ENCODE measurements at regions not wholly inside any gene's neighbourhood (a gene's known extent, or its start where the extent isn't known, plus 50 kb on each side); places are given as distances from the start of the nearest gene placed in this dataset.
"Not testable (repeated sequence)": the region's sequence is repeated elsewhere in the genome, so short reads cannot be mapped to it uniquely, and the experiment has no call there.

DNA sequence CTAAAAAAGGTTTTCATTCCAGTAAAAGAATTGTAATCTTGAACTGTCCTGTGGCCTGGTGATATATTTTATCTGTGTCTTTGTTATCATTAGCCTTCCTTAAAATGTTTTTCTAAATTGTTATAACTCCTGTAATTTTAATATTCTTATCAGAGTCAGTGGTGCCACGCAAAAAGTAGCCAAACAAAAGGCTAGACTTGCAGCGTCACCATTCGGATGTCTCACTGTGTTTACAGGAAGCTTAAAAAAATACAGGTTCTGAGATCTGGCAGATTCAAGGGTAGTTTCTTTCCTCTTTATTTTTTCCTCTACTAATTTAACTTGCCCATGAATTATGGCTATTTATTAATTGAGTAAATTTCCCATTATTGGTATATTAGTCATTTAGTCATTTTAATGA lies 362.3 kb downstream of the MAT2B start:
- Histone ChIP-seq H3K9me3 (ENCODE audit: control insufficient read depth in 2 of 2, low read length in 2 of 2) (no peaks in the 10 kb centered on the region), H3K4me1 (ENCODE audit: control insufficient read depth in 2 of 2, insufficient read depth in 2 of 2, low read length in 2 of 2) (no peaks in the 10 kb centered on the region), H3K9ac (ENCODE audit: low read depth in 1 of 2, low read length in 2 of 2) (no peak overlapping the region), H3K4me3 (ENCODE audit: low read length in 2 of 2) (no peak overlapping the region), H3K36me3 (ENCODE audit: control insufficient read depth in 2 of 2, insufficient read depth in 2 of 2, low read length in 2 of 2) (no peaks in the 10 kb centered on the region), H3K27ac (ENCODE audit: low read depth in 2 of 2, low read length in 2 of 2) (no peak overlapping the region), H3K27me3 (ENCODE audit: control insufficient read depth in 2 of 2, insufficient read depth in 2 of 2, low read length in 2 of 2) (no peaks in the 10 kb centered on the region)

DNA sequence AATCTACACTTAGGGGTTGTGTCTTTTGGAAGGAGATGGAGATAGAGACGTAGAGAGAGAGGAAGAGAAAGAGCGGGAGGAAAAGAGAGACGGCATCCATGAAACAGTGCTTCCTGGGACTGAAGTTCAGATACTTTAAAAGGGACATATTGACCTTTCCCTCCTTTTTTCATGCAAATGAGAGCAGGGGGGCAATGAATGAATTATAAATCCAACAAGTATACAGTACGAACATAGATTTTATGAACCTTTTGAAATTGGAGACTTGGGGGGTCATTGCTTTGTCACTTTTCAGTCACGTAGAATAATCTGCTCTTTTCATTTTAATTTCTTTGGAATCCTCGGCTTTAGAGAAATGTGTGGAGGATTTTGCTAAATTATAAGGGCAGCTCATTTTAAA lies 364.2 kb downstream of the MAT2B start:
- no peaks in the 10 kb centered on the region for H3K9me3 ChIP-seq (ENCODE audit: control insufficient read depth in 2 of 2, low read length in 2 of 2)
- no peak overlapping the region for H3K27ac ChIP-seq (ENCODE audit: low read depth in 2 of 2, low read length in 2 of 2)
- H3K9ac ChIP-seq (ENCODE audit: low read depth in 1 of 2, low read length in 2 of 2) = no peak overlapping the region
- no peak overlapping the region for H3K4me3 ChIP-seq (ENCODE audit: low read length in 2 of 2)
- no peaks in the 10 kb centered on the region for H3K4me1 ChIP-seq (ENCODE audit: control insufficient read depth in 2 of 2, insufficient read depth in 2 of 2, low read length in 2 of 2)
- H3K36me3 ChIP-seq (ENCODE audit: control insufficient read depth in 2 of 2, insufficient read depth in 2 of 2, low read length in 2 of 2) = no peaks in the 10 kb centered on the region
- no peaks in the 10 kb centered on the region for H3K27me3 ChIP-seq (ENCODE audit: control insufficient read depth in 2 of 2, insufficient read depth in 2 of 2, low read length in 2 of 2)

DNA sequence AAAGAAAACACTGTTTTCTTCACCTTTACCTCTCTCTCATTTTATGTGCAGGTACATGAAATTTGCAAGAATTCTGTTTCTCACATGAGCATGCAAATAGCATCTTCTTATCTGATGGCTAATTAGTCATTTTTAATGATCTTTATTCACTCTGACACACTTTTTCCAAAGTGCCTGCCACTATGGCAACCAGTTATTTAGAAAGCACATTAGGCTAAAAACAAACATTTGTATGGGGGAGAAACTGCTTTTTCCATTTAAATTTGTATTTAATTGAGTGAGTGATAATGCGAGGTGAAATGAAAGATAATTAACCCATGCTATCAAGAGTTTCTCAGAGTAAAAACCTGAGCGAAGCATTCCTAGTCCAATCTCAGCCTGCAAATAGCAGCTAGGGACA lies 365.0 kb downstream of the MAT2B start:
- Histone ChIP-seq H3K9ac (ENCODE audit: low read depth in 1 of 2, low read length in 2 of 2) (no peak overlapping the region), H3K36me3 (ENCODE audit: control insufficient read depth in 2 of 2, insufficient read depth in 2 of 2, low read length in 2 of 2) (no peaks in the 10 kb centered on the region), H3K9me3 (ENCODE audit: control insufficient read depth in 2 of 2, low read length in 2 of 2) (no peaks in the 10 kb centered on the region), H3K4me1 (ENCODE audit: control insufficient read depth in 2 of 2, insufficient read depth in 2 of 2, low read length in 2 of 2) (no peaks in the 10 kb centered on the region), H3K27ac (ENCODE audit: low read depth in 2 of 2, low read length in 2 of 2) (no peak overlapping the region), H3K27me3 (ENCODE audit: control insufficient read depth in 2 of 2, insufficient read depth in 2 of 2, low read length in 2 of 2) (no peaks in the 10 kb centered on the region), H3K4me3 (ENCODE audit: low read length in 2 of 2) (no peak overlapping the region)

DNA sequence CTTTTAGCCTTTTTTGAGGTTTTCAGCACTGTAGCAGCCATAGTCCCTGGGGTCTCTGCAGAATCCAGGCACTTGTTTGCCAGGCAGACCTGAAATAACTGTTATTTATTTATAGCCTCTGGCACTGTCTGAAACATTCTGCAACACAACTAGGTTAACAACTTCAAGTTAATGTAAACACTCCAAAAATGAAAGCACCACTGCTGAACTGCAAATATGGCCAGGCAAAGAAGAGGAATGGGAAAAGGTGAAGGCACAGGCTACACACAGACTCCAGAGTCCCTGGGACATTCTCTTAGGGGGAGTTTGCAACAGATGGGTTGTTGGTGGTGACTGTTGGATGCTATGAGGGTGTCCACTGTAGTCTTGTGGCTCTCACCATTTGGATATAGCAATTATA lies 369.0 kb downstream of the MAT2B start:
- Histone ChIP-seq H3K27me3 (ENCODE audit: control insufficient read depth in 2 of 2, insufficient read depth in 2 of 2, low read length in 2 of 2) (no peaks in the 10 kb centered on the region), H3K27ac (ENCODE audit: low read depth in 2 of 2, low read length in 2 of 2) (no peak overlapping the region), H3K4me3 (ENCODE audit: low read length in 2 of 2) (no peak overlapping the region), H3K9me3 (ENCODE audit: control insufficient read depth in 2 of 2, low read length in 2 of 2) (no peaks in the 10 kb centered on the region), H3K36me3 (ENCODE audit: control insufficient read depth in 2 of 2, insufficient read depth in 2 of 2, low read length in 2 of 2) (no peaks in the 10 kb centered on the region), H3K9ac (ENCODE audit: low read depth in 1 of 2, low read length in 2 of 2) (no peak overlapping the region), H3K4me1 (ENCODE audit: control insufficient read depth in 2 of 2, insufficient read depth in 2 of 2, low read length in 2 of 2) (no peaks in the 10 kb centered on the region)

DNA sequence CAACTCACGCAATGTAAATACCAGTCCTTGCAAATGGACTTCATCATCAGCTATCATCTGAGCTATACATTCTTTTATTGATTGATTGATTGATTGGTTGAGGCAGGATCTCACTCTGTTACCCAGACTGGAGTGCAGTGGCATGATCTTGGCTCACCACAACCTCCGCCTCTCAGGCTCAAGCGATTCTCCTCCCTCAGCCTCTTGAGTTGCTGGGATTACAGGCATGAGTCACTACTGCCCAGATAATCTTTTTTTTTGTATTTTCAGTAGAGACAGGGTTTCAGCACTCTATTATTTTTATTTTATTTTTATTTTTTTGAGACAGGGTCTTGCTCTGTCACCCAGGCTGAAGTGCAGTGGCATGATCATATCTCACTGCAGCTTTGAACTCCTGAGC lies 369.5 kb downstream of the MAT2B start:
- not testable (repeated sequence) for H3K27me3 ChIP-seq (ENCODE audit: control insufficient read depth in 2 of 2, insufficient read depth in 2 of 2, low read length in 2 of 2); H3K9ac ChIP-seq (ENCODE audit: low read depth in 1 of 2, low read length in 2 of 2); H3K4me1 ChIP-seq (ENCODE audit: control insufficient read depth in 2 of 2, insufficient read depth in 2 of 2, low read length in 2 of 2); H3K27ac ChIP-seq (ENCODE audit: low read depth in 2 of 2, low read length in 2 of 2); H3K9me3 ChIP-seq (ENCODE audit: control insufficient read depth in 2 of 2, low read length in 2 of 2); H3K4me3 ChIP-seq (ENCODE audit: low read length in 2 of 2); H3K36me3 ChIP-seq (ENCODE audit: control insufficient read depth in 2 of 2, insufficient read depth in 2 of 2, low read length in 2 of 2)

DNA sequence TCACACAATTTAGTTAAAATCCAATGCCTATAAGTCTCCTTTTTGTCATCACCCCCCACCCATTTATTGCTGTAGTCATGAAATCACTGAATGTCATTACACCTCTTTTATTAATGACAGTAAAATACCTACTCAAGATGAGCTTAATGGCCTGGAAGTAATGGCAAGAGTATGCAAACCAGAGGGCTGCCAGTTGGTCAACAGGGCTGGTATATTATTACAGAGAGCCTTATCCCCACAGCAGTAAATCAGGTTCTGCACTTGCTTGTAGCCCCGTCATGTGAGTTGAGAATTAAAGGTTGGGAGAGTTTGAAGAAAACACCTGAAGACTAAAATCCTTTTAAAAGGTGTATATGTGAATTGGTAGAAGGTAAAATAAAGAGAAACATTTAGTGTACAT lies 372.4 kb downstream of the MAT2B start:
- Histone ChIP-seq H3K9ac (ENCODE audit: low read depth in 1 of 2, low read length in 2 of 2) (no peak overlapping the region), H3K36me3 (ENCODE audit: control insufficient read depth in 2 of 2, insufficient read depth in 2 of 2, low read length in 2 of 2) (no peaks in the 10 kb centered on the region), H3K9me3 (ENCODE audit: control insufficient read depth in 2 of 2, low read length in 2 of 2) (no peaks in the 10 kb centered on the region), H3K27me3 (ENCODE audit: control insufficient read depth in 2 of 2, insufficient read depth in 2 of 2, low read length in 2 of 2) (no peaks in the 10 kb centered on the region), H3K4me3 (ENCODE audit: low read length in 2 of 2) (no peak overlapping the region), H3K4me1 (ENCODE audit: control insufficient read depth in 2 of 2, insufficient read depth in 2 of 2, low read length in 2 of 2) (no peaks in the 10 kb centered on the region), H3K27ac (ENCODE audit: low read depth in 2 of 2, low read length in 2 of 2) (no peak overlapping the region)

DNA sequence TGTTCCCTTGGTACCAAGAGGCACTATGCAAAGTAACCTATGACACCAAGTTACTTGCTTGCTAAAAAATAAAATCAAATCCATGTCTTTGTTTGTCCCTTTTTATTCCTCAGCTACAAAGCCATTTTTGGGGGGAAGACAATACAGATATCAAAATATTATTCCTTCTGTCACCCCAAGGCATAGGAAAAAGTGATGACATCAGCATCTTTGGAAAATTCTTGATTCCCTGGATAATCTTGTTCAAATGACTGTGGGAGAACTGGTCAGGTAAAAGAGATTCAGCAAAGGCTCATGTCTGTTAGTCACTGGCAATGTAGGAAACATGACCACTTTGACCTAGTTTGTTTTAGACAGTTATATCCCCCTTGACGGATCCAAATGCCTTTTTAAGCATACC lies 373.1 kb downstream of the MAT2B start:
- Histone ChIP-seq H3K4me1 (ENCODE audit: control insufficient read depth in 2 of 2, insufficient read depth in 2 of 2, low read length in 2 of 2) (no peaks in the 10 kb centered on the region), H3K9ac (ENCODE audit: low read depth in 1 of 2, low read length in 2 of 2) (no peak overlapping the region), H3K27ac (ENCODE audit: low read depth in 2 of 2, low read length in 2 of 2) (no peak overlapping the region), H3K27me3 (ENCODE audit: control insufficient read depth in 2 of 2, insufficient read depth in 2 of 2, low read length in 2 of 2) (no peaks in the 10 kb centered on the region), H3K36me3 (ENCODE audit: control insufficient read depth in 2 of 2, insufficient read depth in 2 of 2, low read length in 2 of 2) (no peaks in the 10 kb centered on the region), H3K9me3 (ENCODE audit: control insufficient read depth in 2 of 2, low read length in 2 of 2) (no peaks in the 10 kb centered on the region), H3K4me3 (ENCODE audit: low read length in 2 of 2) (no peak overlapping the region)

DNA sequence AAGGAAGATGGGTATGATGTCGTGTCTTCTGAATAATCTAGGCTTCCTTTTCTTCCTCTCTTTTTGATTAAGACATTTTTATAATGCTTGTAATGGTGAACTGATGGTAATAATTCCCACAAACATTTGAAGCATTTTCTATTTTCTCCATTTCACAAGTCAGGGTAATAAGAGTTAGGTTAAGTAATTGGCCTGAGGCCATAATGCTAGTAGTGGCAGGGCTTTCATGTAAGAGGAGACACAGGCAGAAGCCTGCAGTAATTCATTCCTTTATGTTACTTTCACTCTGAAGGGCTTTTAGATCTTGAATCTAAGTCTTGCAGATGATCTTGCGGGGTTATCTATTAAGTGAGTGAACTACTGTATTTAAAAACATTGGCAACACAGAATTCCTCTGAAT lies 374.9 kb downstream of the MAT2B start:
- Histone ChIP-seq H3K36me3 (ENCODE audit: control insufficient read depth in 2 of 2, insufficient read depth in 2 of 2, low read length in 2 of 2) (no peaks in the 10 kb centered on the region), H3K27ac (ENCODE audit: low read depth in 2 of 2, low read length in 2 of 2) (no peak overlapping the region), H3K9ac (ENCODE audit: low read depth in 1 of 2, low read length in 2 of 2) (no peak overlapping the region), H3K9me3 (ENCODE audit: control insufficient read depth in 2 of 2, low read length in 2 of 2) (no peaks in the 10 kb centered on the region), H3K4me3 (ENCODE audit: low read length in 2 of 2) (no peak overlapping the region), H3K27me3 (ENCODE audit: control insufficient read depth in 2 of 2, insufficient read depth in 2 of 2, low read length in 2 of 2) (no peaks in the 10 kb centered on the region), H3K4me1 (ENCODE audit: control insufficient read depth in 2 of 2, insufficient read depth in 2 of 2, low read length in 2 of 2) (no peaks in the 10 kb centered on the region)

DNA sequence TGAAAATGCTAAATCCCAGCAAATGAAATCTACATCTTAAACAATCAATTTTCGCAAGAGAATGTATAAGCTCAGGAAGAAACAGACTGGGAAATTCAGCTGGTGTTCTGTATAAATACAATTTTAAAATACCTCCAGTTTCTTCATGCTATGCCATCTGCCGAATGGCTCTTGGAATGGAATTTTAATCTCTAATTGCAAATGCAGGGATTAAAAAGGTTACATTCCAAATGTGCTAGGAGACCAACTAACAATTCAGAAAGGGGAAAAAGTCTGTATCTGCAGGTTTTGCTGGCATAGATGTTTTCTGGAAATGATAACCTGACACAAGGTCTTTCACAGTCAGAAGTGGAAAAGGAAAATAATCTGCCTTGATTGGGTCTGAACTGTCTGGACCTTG lies 379.7 kb downstream of the MAT2B start:
- no peaks in the 10 kb centered on the region for H3K4me1 ChIP-seq (ENCODE audit: control insufficient read depth in 2 of 2, insufficient read depth in 2 of 2, low read length in 2 of 2)

DNA sequence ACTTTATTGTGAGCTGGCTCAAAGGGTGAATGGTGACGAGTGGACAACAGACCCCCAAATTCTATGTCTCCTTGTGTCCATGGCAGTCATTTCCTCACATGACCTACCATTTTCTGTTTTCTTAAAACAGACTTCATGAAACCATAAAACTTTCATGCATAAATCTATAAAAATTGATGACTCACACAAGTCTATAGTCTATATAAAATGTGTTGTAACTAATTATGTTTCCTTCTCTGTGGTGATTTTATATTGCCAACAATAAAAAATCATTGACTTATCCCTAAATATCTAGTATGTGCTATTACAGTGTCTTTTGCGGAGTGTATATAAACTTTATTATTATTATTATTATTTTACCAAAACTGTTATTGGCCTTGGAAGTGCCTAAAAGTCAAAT lies 382.4 kb downstream of the MAT2B start:
- Histone ChIP-seq H3K9me3 (ENCODE audit: control insufficient read depth in 2 of 2, low read length in 2 of 2) (no peaks in the 10 kb centered on the region), H3K9ac (ENCODE audit: low read depth in 1 of 2, low read length in 2 of 2) (no peak overlapping the region), H3K4me1 (ENCODE audit: control insufficient read depth in 2 of 2, insufficient read depth in 2 of 2, low read length in 2 of 2) (no peaks in the 10 kb centered on the region), H3K4me3 (ENCODE audit: low read length in 2 of 2) (no peak overlapping the region), H3K36me3 (ENCODE audit: control insufficient read depth in 2 of 2, insufficient read depth in 2 of 2, low read length in 2 of 2) (no peaks in the 10 kb centered on the region), H3K27ac (ENCODE audit: low read depth in 2 of 2, low read length in 2 of 2) (no peak overlapping the region), H3K27me3 (ENCODE audit: control insufficient read depth in 2 of 2, insufficient read depth in 2 of 2, low read length in 2 of 2) (no peaks in the 10 kb centered on the region)

More for the DNA sequence above, 379.7 kb downstream of the MAT2B start:
- Histone ChIP-seq H3K36me3 (ENCODE audit: control insufficient read depth in 2 of 2, insufficient read depth in 2 of 2, low read length in 2 of 2) (no peaks in the 10 kb centered on the region), H3K4me3 (ENCODE audit: low read length in 2 of 2) (no peak overlapping the region), H3K27me3 (ENCODE audit: control insufficient read depth in 2 of 2, insufficient read depth in 2 of 2, low read length in 2 of 2) (no peaks in the 10 kb centered on the region), H3K27ac (ENCODE audit: low read depth in 2 of 2, low read length in 2 of 2) (no peak overlapping the region), H3K9ac (ENCODE audit: low read depth in 1 of 2, low read length in 2 of 2) (no peak overlapping the region), H3K9me3 (ENCODE audit: control insufficient read depth in 2 of 2, low read length in 2 of 2) (no peaks in the 10 kb centered on the region)

DNA sequence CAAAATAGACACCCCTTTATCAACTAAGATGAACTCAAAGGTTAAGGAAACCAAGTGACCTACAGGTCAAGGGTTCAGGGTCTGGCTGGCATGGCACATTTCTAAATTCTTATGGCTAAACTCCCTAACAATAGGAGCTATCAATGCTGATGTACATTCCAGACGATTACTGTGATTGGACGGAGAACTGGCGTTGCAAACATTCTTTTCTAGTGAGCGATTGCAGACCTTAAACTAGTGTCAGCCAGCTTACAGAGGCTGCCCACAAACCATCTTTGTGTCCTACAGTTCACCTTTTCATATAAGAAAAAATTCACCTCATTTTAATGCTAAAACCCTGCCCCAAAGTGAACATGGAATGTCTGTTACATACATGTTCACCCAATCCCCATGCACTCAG lies 382.9 kb downstream of the MAT2B start:
- Histone ChIP-seq H3K27me3 (ENCODE audit: control insufficient read depth in 2 of 2, insufficient read depth in 2 of 2, low read length in 2 of 2) (no peaks in the 10 kb centered on the region), H3K9ac (ENCODE audit: low read depth in 1 of 2, low read length in 2 of 2) (no peak overlapping the region), H3K4me3 (ENCODE audit: low read length in 2 of 2) (no peak overlapping the region), H3K36me3 (ENCODE audit: control insufficient read depth in 2 of 2, insufficient read depth in 2 of 2, low read length in 2 of 2) (no peaks in the 10 kb centered on the region), H3K4me1 (ENCODE audit: control insufficient read depth in 2 of 2, insufficient read depth in 2 of 2, low read length in 2 of 2) (no peaks in the 10 kb centered on the region), H3K27ac (ENCODE audit: low read depth in 2 of 2, low read length in 2 of 2) (no peak overlapping the region), H3K9me3 (ENCODE audit: control insufficient read depth in 2 of 2, low read length in 2 of 2) (no peaks in the 10 kb centered on the region)

All from mucosa of rectum (tissue), 2 donors.